GM21447 (cell line): ENCODE measurements at regions not wholly inside any gene's neighbourhood (a gene's known extent, or its start where the extent isn't known, plus 50 kb on each side); places are given as distances from the start of the nearest gene placed in this dataset.
"Not testable (repeated sequence)": the region's sequence is repeated elsewhere in the genome, so short reads cannot be mapped to it uniquely, and the experiment has no call there.

Experiments used
- ATAC-seq: cut with Tn5 transposase; IDR thresholded peaks from one replicate; pipeline ENCODE4 v1.9.1; 2021; ENCODE audit not compliant: unreplicated experiment

DNA sequence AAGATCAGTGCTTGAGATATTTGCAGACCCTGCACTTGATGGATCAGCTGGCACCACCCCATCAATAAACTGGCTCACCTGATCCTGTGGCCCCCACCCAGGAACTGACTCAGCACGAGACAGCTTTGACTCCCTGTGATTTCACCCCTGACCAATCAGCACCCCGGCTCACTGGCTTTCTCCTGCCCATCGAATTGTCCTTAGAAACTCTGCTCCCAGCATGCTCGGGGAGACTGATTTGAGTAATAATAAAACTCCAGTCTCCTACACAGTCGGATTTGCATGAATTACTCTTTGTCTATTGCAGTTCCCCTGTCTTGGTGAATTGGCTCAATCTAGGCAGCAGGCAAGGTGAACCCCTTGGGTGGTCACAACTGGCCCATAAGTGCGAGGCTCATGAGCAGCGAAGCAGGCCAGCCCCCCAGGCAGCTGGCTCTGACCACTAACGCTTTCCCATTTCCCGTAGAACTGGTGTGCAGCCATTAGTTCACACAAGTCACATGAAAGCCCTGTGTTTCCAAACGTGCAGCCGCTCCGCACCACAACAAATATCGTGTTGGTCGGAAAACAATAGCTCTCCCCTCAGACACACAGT, 79.6 kb downstream of the RSPH3 start:
- no peak for ATAC-seq

DNA sequence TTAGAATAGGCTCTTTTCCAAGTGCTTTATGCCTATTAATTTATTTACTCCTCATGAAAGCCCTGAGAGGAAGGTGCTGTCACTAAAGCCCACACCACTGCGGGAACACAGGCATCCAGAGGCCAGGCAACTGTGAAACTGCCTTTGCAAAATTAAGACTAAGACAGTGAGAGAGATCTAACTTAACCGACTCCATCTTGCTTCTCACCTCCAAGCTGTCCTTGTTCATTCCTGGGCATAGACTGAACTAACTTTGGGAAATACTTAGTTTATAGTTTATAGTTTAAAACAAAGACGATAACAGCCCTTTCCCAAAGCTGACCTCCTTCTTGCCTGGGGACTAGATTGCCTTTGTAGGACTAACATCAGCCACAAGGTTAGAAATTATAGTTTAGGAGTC, 80.1 kb downstream of the RSPH3 start:
- ATAC-seq, result no peak

DNA sequence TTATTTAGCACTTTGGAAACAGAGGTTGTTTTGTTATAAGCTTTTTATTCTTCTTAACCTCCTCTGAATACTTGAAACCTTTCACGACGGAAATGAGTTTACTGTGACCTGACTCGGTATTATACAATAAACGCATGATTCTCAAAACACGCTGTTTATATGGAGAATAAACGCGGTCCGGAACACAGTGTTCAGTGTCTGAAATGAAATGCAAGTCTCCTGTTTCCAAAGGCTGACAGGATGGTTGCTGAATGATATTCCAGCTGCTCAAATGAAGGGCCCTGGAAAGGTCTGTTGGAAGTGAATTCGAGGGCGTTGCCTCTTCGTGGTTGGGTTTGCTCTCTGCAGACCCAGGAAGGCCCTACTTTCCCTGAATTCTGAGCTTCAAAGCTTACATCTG, 83.4 kb downstream of the RSPH3 start:
- no peak for ATAC-seq

DNA sequence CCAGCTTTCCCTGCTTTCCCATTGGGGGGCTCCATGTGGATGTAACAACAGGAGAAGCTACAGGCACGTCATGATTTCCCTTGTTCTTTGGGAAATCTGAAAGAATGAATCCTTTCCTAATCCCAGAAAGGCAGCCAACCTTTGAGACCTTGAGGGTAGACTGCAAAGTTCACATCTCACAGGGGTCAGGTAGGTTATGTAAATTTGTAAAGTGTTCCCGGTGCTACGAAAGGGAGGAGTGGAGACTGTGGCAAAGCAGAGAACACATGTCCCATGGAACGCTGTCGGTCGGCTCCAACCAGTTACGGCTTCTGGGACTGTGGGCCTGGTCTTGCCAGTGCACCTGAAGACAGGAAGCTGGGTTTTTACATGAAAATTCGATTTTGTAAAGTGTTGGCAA, 85.1 kb downstream of the RSPH3 start:
- no peak for ATAC-seq

DNA sequence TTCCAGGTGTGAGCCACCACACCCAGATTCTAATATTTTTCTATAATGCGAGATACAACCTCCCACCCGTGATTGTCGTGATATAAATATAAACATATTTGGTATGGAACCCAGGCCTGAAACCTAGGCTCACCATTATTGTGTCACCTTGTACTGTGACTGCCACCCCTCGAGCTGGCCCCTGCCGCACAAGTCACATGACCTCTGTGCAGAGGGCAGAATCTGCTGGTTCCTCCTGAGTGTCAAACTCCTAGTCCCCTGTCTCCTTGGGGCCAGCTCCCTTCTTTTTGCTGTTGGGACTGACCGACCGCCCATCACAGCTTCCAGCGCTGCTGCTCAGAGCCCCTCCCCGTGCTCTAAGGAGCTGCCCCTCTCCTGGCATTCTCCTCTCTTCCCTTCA, 86.4 kb downstream of the RSPH3 start:
- no peak for ATAC-seq

DNA sequence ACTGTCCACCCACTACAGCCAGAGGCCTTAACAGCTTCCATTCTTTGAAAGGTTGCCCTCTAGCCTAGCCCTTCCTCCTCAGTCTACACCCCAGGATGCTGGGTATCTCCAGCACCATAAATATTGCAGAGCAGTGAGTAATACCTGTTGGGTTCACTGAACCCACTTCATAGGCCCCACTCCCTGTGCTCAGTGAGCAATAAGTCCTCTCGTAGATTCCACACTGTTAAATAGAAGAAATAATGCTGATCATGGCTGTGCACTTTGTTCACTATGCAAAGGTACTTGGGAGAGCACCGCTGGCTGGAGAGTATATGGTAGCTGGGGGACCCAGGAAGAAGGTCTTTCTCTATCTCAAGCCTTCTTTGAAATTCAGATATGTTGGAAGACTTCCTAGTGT, 87.3 kb downstream of the RSPH3 start:
- ATAC-seq, result no peak

DNA sequence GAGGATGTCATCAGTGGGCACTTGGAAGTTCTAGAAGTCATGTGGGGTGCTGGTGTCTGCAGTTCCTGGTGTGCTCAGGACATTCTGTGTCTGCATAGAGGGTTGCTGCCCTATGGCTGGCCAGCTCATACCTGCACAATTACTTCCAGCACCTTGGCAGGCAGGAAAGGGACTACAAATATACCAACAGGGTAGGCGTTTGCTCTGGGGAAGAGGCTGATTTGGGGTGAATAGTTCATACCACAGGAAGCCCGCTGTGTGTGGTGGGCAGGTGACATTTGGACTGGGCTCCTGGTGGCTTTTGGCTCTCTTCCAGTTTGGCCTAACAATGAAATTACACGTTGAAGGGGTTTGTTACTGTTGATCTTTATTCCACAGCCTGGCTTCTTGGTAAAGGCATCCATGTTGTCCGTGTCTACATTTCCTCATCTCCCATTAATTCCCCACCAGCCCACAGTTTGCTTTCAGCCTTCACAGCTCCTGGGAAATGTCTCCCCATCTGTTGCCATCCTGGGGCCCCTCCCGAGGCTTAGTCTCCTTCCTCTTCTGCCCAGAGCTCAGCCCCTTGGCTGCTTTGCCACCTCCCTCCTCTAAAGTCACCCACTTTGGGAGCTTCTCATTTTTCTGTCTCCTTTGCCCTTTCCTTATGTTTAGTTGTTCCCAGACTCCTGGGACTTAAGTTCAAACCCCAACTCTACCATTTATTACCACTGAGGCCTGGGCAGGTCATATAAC, 88.1 kb downstream of the RSPH3 start:
- ATAC-seq, result no peak

DNA sequence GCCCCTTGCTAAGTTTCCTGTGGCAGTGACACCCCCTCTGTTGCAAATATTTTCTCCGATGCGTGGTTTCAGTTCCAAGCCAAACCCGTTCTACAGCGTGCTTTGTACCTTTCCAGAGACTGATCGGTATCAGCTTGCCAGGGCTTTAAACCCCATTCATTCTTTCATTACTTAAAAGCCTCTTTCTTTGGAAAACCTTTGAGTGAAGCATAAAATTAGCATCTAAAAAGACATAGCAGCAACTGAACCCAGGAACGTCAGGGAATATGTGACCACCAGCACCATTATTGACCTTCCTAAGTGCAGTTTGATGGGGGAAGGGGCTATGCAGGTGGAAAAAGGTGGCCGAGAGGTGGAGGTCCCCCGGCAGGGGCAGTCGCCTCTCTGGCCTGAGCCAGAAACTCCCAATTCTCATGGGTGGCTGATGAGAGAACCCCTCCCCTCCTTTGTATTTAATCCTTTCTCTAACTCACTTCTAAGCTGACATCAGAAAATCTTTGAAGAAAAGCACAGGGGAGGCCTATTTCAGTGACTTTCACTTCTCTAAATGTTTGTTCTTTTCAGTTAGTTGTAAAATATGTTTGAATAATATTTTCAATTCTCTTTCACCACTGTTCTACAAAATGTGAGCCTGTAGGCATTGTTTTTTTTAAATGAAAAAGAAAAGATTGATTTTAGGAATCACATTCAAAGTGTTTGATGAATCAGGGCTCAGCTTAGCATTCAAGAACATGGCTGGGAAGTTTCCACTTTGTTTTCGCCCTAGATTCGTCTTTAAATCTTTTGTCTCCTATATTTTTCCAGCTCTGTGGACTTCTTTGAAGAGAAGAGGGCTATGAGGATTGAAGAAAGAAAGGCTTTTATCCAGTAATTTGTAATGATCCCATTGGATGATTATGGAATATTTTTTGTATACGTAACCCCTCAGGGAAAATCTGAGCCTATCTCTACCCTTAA, 89.2 kb downstream of the RSPH3 start:
- ATAC-seq, result peak; percentile 66

DNA sequence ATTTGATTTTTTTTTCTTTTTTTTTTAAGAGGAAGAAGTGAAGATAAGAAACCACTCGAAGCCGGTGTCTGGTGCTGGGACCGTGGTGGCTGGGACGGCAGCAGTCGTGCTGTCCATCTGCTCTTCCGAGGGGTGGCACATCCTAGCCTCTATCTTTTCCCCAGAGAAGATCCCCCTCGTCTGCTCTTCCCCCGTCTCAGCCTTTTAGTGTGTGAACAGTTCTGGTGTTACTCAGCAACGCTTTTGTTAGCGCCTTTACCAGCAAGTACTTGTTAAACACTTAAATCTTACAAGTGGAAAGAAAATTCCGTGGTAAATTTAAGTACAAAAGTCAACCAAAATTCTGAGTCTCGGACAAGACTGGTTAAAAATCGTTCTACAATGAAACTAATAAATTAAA, 90.1 kb downstream of the RSPH3 start:
- no peak for ATAC-seq

DNA sequence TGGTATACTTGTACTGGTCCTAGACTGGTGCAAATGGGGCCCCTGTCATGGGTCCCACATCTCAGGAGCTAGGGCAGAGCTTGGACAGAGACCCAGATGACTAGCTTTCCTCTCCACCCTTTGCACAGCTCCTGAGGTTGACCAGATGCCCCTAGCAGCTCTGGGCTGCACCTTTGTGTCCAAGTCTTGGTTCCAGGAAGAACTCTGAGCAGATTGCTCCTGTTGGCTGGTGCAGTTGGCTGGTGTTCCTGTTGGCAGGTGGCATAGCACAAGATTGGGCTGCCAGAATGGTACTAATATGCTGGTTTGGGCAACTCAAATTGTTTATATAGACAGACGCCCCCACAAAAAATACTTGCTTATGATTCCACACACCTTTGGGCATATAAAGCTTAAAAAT, 89.4 kb upstream of the EZR start:
- no peak for ATAC-seq

DNA sequence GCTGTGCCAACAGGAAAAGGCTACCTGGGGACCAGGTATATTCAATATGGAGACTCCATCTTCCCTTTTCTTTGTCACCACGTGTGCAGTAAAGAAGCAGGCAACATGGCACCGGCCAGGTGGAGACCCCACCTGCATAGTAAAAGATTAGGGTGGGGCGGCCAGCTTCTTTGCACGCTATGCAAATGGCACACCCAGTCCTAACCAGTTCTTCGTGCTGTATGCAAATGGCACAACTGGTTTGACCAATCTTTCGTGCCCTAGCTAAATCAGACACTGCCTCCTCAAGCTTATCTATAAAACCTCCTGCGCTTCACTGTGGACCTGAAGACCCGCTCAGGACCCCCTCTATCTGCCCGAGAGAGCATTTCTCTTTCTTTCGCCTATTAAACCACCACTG, 88.8 kb upstream of the EZR start:
- ATAC-seq, result no peak

DNA sequence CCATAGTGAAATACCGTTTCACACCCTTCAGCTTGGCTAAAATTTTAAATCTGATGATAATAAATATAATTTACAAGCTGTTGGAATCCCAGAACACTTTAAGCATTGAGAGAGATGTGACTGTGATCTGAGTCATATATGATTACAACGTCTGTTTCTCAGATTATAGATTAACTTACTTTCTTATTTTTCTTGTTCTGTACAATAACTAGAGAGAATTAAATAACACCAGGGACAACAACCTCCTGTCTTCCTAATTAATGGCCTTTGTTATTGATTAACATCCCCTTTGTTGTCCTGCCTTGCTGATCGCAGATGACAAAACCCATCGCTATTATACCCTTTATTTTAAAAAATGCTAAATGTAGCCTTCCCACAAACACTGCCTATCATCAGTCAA, 87.8 kb upstream of the EZR start:
- ATAC-seq, result no peak

DNA sequence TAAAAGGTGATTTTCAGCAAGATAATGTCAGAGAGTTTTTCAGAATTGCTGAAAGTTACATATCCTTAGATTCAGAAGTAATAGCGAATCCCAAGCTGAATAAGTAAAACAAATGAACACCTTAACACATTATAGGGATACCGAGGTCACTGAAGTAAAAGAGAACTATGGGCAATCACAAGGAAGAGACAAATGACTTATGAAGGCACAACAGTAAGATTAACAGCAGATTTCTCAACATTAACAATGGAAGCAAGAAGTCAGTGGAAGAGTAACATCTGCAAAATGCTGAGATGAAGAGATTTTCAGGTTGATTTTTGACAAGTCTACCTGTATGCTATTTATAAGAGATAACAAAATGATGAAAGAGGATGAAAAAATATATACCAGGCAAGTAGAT, 86.1 kb upstream of the EZR start:
- no peak for ATAC-seq

DNA sequence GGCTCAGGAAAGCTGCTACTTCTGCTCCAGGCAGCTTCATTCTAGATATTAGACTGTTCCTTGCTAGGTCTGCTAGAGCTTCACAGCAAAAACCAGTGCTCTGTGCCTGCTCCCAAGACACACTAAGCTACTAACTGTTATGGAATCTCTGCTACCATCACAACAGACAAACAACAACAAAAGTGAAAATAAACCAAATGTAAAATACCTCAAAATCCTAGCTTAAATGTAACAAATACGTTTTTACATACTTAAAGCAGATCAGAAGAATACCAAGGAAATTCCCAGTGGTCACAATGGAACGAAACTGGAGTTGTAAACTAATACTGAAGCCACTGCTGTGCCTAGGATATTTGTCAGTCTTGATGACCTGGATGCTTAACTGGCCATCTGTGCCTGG, 84.6 kb upstream of the EZR start:
- no peak for ATAC-seq

DNA sequence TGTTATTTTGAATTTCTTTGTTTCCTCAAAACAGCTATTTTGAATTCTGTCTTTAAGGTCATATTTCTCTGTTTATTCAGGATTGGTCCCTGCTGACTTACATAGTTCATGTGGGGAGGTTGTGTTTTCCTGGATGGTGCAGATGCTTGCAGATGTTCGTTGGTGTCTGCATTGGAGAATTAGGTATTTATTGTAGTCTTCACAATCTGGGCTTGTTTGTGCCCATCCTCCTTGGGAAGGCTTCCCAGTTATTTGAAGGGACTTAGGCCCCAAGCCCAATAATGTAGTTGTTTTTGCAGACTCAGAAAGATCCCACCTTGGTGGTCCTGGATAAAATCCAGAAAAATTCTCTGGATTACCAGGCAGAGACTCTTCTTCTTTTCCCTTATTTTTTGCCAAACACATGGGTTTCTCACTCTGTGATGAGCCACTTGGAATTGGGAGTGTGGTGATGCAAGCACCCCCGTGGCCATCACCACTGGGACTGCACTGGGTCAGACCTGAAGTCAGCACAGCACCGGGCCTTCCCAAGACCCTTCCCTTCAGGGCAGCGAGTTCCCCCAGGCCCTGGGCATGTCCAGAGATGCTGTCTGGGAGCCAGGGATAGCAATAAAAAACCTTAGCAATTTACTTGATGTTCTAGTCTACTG, 81.6 kb upstream of the EZR start:
- no peak for ATAC-seq

DNA sequence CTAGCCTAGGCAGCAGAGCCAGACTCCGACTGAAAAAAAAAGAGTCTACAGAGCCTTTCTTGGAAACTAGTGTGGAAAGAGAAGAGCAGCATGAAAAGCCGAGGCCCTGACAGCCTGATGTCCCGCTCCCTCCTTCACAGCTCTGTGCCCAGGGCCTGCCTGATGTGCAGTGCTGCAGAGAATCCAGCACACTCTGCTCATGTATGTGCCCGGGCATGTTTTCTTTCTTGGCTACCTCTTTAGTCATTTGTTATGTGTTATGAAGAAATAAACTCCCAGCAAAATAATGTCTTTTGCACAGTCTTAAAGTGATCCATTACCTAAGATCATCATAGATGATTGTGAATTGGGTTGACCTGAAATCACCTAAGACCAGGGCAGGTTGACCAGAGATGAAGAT, 78.1 kb upstream of the EZR start:
- no peak for ATAC-seq

DNA sequence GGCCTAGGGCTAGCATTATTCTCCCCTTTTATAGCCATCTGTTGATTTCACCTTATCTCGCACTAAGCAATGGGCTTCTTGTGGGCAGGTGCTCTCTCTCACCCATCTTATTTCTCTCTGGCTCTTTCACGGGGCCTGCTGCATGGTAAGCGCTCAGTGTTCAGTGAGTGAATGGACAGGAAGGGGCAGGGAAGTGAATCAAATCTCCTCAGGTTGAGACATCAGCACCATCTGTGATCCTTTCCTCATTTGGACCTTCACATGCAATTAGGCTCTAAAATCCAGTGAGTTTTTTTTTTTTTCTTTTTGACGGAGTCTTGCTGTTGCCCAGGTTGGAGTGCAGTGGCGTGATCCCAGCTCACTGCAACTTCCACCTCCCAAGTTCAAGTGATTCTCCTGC, 76.5 kb upstream of the EZR start:
- ATAC-seq, result no peak

DNA sequence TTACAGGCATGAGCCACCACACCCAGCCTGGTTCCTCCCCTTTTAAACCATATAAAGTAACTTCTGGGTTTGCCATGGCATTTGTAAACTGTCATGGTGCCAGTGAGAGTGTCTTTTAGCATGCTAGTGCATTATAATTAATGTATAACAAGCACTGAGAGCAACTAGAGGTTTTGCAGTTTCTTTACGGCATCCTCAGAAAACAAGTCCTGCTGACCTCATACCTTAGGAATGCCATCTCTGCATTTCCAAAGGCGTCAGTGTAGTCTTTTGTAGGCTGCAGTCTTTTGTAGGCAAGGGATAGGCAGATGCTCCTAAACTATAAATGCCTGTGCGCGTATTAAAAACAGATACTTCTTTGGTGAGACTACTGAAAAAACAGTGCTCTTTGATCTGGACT, 75.0 kb upstream of the EZR start:
- ATAC-seq, result no peak

DNA sequence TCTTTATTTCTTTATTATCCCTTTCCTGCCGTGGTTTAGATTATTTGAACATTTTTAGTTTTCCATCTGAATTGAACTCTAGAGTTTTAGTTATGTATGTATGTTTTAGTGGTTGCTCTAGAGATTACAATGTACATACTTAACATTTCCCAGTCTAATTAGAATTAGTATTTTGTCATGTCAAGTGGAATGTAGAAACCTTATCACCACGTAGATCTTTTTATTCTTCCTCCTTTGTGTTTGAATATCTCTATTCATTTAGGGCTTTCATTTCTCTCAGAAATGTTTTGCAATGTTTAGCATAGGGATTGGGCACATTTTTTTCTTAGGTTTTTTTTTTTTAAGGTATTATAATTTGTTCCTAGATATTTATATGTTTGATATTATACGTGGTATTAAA, 73.1 kb upstream of the EZR start:
- no peak for ATAC-seq

DNA sequence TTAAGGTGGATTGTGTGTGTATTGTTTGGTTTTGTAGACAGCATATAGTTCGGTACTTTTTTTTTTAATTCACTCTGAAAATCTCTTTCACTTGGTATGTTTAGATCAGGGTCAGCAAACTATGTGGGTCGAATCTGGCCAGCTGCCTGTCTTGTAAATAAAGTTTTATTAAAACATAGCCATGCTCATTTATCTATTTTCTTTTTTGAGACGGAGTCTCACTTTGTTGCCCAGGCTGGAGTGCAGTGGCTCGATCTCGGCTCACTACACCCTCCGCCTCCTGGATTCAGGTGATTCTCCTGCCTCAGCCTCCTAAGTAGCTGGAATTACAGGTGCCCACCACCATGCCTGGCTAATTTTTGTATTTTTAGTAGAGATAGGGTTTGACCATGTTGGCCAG, 72.4 kb upstream of the EZR start:
- not testable (repeated sequence) for ATAC-seq

DNA sequence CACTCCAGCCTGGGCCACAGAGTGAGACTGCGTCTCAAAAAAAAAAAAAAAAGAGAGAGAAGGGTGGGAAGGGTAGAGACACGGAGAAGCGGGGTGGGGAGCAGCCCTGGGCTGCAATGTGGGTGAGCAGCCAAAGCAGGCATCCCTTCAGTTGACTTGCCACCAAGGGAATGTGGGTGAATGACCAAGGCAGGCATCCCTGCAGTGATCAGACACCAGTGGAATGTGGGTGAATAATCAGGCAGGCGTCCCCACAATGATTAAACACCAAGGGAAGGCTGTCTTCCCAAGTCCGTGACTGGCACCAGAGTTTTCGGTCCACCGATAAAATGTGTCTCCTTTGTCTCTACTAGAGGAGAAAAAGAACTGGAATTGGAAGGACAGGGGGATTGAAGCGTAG, 69.0 kb upstream of the EZR start:
- ATAC-seq, result not testable (repeated sequence)
